WTC11 (cell line): ENCODE measurements at regions not wholly inside any gene's neighbourhood (a gene's known extent, or its start where the extent isn't known, plus 50 kb on each side); places are given as distances from the start of the nearest gene placed in this dataset.

Experiments used
- ATAC-seq: fragments of 200-7000 bp; cut with Tn5 transposase; 2 replicates; pipeline ENCODE4 v1.10.0; 2021; ENCODE audit warnings: mild to moderate bottlenecking, moderate library complexity
- CTCF ChIA-PET: fragments of 300-600 bp; sonication (Branson Sonifier 250); formaldehyde crosslinking; loops from one replicate; lab custom pipeline; 2021; ENCODE audit warnings: antibody characterized with exemption; lab: Charles Lee
- POLR2A ChIA-PET: fragments of 350-600 bp; sonication (Branson Sonifier 250); formaldehyde crosslinking; loops from one replicate; lab custom pipeline; 2021; ENCODE audit warnings: antibody characterized with exemption; lab: Charles Lee
- DNase-seq: peaks from one replicate; pipeline ENCODE4 v3.0.0; 2021; ENCODE audit warnings: low spot score
- H3K27ac Mint-ChIP-seq: 2 replicates; pipeline ENCODE4 v1.8.0; 2021; ENCODE audit warnings: mixed read lengths
- H3K27me3 Mint-ChIP-seq: 2 replicates; pipeline ENCODE4 v1.8.0; 2021; ENCODE audit warnings: low read depth, mild to moderate bottlenecking, moderate library complexity, mixed read lengths
- H3K36me3 Mint-ChIP-seq: 2 replicates; pipeline ENCODE4 v1.8.0; 2021; ENCODE audit warnings: mixed read lengths
- H3K4me1 Mint-ChIP-seq: 2 replicates; pipeline ENCODE4 v1.8.0; 2022; ENCODE audit warnings: mixed read lengths
- H3K4me3 Mint-ChIP-seq: 2 replicates; pipeline ENCODE4 v1.8.0; 2021; ENCODE audit warnings: mild to moderate bottlenecking, moderate library complexity, mixed read lengths
- H3K9me3 Mint-ChIP-seq: 2 replicates; pipeline ENCODE4 v1.8.0; 2021; ENCODE audit warnings: mixed read lengths
- AFF4 ChIP-seq: sonication (generic); formaldehyde crosslinking; IDR thresholded peaks from 2 replicates; pipeline ENCODE4 v1.8.1; 2023; ENCODE audit warnings: mild to moderate bottlenecking, missing genetic modification reagents, borderline replicate concordance
- ETV6 ChIP-seq: sonication (generic); formaldehyde crosslinking; IDR thresholded peaks from 2 replicates; pipeline ENCODE4 v1.8.1; 2022; ENCODE audit warnings: mild to moderate bottlenecking, missing genetic modification reagents
- GTF2I ChIP-seq: fragments of 250-450 bp; sonication (Bioruptor Pico); conservative IDR thresholded peaks from 2 replicates; pipeline ENCODE4 v1.4.0; 2021; ENCODE audit warnings: mild to moderate bottlenecking
- HMGA2 ChIP-seq: fragments of 250-450 bp; sonication (Bioruptor Pico); IDR thresholded peaks from 2 replicates; pipeline ENCODE4 v1.4.0; 2021; ENCODE audit warnings: mild to moderate bottlenecking, moderate library complexity
- SMAD3 ChIP-seq: sonication (generic); formaldehyde crosslinking; IDR thresholded peaks from 2 replicates; pipeline ENCODE4 v1.8.0; 2022; ENCODE audit warnings: missing genetic modification reagents, mild to moderate bottlenecking, borderline replicate concordance
- STAT6 ChIP-seq: sonication (generic); formaldehyde crosslinking; conservative IDR thresholded peaks from 2 replicates; pipeline ENCODE4 v1.8.1; 2023; ENCODE audit warnings: mild to moderate bottlenecking, low read depth, missing genetic modification reagents, moderate library complexity
- TEAD1 ChIP-seq: sonication (generic); formaldehyde crosslinking; IDR thresholded peaks from 2 replicates; pipeline ENCODE4 v1.8.0; 2022; ENCODE audit warnings: mild to moderate bottlenecking, missing genetic modification reagents
- TEAD4 ChIP-seq: sonication (generic); formaldehyde crosslinking; IDR thresholded peaks from 2 replicates; pipeline ENCODE4 v1.8.0; 2022; ENCODE audit warnings: mild to moderate bottlenecking, missing genetic modification reagents
- ZBTB21 ChIP-seq: sonication (generic); formaldehyde crosslinking; IDR thresholded peaks from 2 replicates; pipeline ENCODE4 v1.8.1; 2023; ENCODE audit warnings: mild to moderate bottlenecking, missing genetic modification reagents, borderline replicate concordance
- ZNF232 ChIP-seq: sonication (generic); formaldehyde crosslinking; IDR thresholded peaks from 2 replicates; pipeline ENCODE4 v1.8.0; 2022; ENCODE audit warnings: mild to moderate bottlenecking, missing genetic modification reagents
- ZNF281 ChIP-seq: sonication (generic); formaldehyde crosslinking; IDR thresholded peaks from 2 replicates; pipeline ENCODE4 v1.8.0; 2023; ENCODE audit warnings: mild to moderate bottlenecking, missing genetic modification reagents
- ZNF425 ChIP-seq: fragments of 250-450 bp; sonication (Bioruptor Pico); conservative IDR thresholded peaks from 2 replicates; pipeline ENCODE4 v1.9.0; 2021; ENCODE audit warnings: mild to moderate bottlenecking
- ZNF512 ChIP-seq: sonication (generic); formaldehyde crosslinking; IDR thresholded peaks from 2 replicates; pipeline ENCODE4 v1.8.1; 2022; ENCODE audit warnings: missing genetic modification reagents, borderline replicate concordance

GRCh38 chr15:36185438-36185837 lies 394.0 kb upstream of the CDIN1 start (continued):
- no peak for TF ChIP-seq GTF2I (CRISPR knock-in tag)
- no peak for TF ChIP-seq ZNF512
- no peak for TF ChIP-seq AFF4 (CRISPR knock-in tag)
- no peak for TF ChIP-seq ZNF425 (CRISPR knock-in tag)
- TF ChIP-seq HMGA2 = no peak
- TF ChIP-seq STAT6 (CRISPR knock-in tag) = no peak

- peaks cover 11% of the 10 kb centered on the region for H3K9me3 Mint-ChIP-seq
- POLR2A ChIA-PET = no interaction called here
- TF ChIP-seq ZNF281 (no peak), ZNF232 (CRISPR knock-in tag) (no peak), ZBTB21 (CRISPR knock-in tag) (no peak), TEAD4 (CRISPR knock-in tag) (no peak), SMAD3 (CRISPR knock-in tag) (no peak), ETV6 (CRISPR knock-in tag) (no peak), TEAD1 (no peak), STAT6 (CRISPR knock-in tag) (no peak), AFF4 (CRISPR knock-in tag) (no peak)
These were observed 393.6 kb upstream of the CDIN1 start for GRCh38 chr15:36185845-36186244.

More at GRCh38 chr15:36185845-36186244, 393.6 kb upstream of the CDIN1 start:
- ATAC-seq (no peak), DNase-seq (no peak)
- CTCF ChIA-PET = no interaction called here
- Mint-ChIP-seq H3K36me3 (peaks cover 3% of the 10 kb centered on the region), H3K27ac (no peak overlapping the region), H3K27me3 (no peaks in the 10 kb centered on the region), H3K4me1 (peaks cover 8% of the 10 kb centered on the region), H3K4me3 (no peak overlapping the region)
